Ishikawa (cell line): ENCODE measurements at regions not wholly inside any gene's neighbourhood (a gene's known extent, or its start where the extent isn't known, plus 50 kb on each side); places are given as distances from the start of the nearest gene placed in this dataset.

ENCODE experiments used
- CEBPB ChIP-seq: IDR thresholded peaks from 2 replicates; pipeline ENCODE4 v1.6.1; 2012
- CREB1 ChIP-seq: IDR thresholded peaks from 2 replicates; pipeline ENCODE4 v1.6.1; 2012; ENCODE audit warnings: low read depth
- EGR1 ChIP-seq: IDR thresholded peaks from 2 replicates; pipeline ENCODE4 v1.6.1; 2012
- EP300 ChIP-seq: IDR thresholded peaks from 2 replicates; pipeline ENCODE4 v1.6.1; 2012; ENCODE audit warnings: borderline replicate concordance
- FOXM1 ChIP-seq: IDR thresholded peaks from 2 replicates; pipeline ENCODE4 v1.6.1; 2012; ENCODE audit warnings: low read depth, borderline replicate concordance
- RAD21 ChIP-seq: IDR thresholded peaks from 2 replicates; pipeline ENCODE4 v1.6.1; 2012; ENCODE audit warnings: low read depth
- TAF1 ChIP-seq: IDR thresholded peaks from 2 replicates; pipeline ENCODE4 v1.6.1; 2012; ENCODE audit warnings: low read depth, mild to moderate bottlenecking
- TCF12 ChIP-seq: IDR thresholded peaks from 2 replicates; pipeline ENCODE4 v1.6.1; 2012; ENCODE audit warnings: low read depth
- TEAD4 ChIP-seq: IDR thresholded peaks from 2 replicates; pipeline ENCODE4 v1.6.1; 2012
- YY1 ChIP-seq: IDR thresholded peaks from 2 replicates; pipeline ENCODE4 v1.6.1; 2012; ENCODE audit warnings: low read depth
- TF ChIP-seq, protein P1 (sequence below): IDR thresholded peaks from 2 replicates; pipeline ENCODE4 v1.6.1; 2012
- TF ChIP-seq, protein P2 (sequence below): IDR thresholded peaks from 2 replicates; pipeline ENCODE4 v1.6.1; 2012
- TF ChIP-seq, protein P3 (sequence below): IDR thresholded peaks from 2 replicates; pipeline ENCODE4 v1.6.1; 2012; ENCODE audit warnings: low read depth, mild to moderate bottlenecking

DNA sequence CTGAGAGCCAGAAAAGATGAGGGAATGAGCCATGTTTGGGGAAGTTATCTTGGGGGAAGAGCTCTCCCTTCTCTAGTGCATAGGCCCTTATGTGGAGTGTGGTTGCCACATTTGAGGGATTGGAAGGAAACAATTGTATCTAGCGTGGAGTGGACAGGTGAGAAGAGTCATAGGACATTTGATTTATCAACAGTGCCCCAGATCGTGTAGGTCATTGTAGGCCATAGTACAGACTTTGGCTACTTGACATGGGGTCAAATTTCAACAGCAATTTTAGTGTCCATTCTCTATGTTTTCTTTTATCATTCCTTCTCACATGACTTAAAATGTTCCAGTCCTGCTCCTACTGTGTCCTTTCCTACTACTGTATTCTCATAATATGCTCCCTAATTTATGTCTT is 1182.8 kb downstream of the SORCS1 start:
- TF ChIP-seq CEBPB, result no peak
- TF ChIP-seq FOXM1, result no peak
- TF ChIP-seq, protein P1, sequence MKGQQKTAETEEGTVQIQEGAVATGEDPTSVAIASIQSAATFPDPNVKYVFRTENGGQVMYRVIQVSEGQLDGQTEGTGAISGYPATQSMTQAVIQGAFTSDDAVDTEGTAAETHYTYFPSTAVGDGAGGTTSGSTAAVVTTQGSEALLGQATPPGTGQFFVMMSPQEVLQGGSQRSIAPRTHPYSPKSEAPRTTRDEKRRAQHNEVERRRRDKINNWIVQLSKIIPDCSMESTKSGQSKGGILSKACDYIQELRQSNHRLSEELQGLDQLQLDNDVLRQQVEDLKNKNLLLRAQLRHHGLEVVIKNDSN, result no peak
- no peak for TF ChIP-seq YY1
- no peak for TF ChIP-seq RAD21
- TF ChIP-seq TCF12, result no peak
- TF ChIP-seq, protein P2, sequence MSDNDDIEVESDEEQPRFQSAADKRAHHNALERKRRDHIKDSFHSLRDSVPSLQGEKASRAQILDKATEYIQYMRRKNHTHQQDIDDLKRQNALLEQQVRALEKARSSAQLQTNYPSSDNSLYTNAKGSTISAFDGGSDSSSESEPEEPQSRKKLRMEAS, result no peak
- no peak for TF ChIP-seq CREB1
- no peak for TF ChIP-seq EP300
- no peak for TF ChIP-seq EGR1
- TF ChIP-seq TAF1, result no peak
- TF ChIP-seq, protein P3, sequence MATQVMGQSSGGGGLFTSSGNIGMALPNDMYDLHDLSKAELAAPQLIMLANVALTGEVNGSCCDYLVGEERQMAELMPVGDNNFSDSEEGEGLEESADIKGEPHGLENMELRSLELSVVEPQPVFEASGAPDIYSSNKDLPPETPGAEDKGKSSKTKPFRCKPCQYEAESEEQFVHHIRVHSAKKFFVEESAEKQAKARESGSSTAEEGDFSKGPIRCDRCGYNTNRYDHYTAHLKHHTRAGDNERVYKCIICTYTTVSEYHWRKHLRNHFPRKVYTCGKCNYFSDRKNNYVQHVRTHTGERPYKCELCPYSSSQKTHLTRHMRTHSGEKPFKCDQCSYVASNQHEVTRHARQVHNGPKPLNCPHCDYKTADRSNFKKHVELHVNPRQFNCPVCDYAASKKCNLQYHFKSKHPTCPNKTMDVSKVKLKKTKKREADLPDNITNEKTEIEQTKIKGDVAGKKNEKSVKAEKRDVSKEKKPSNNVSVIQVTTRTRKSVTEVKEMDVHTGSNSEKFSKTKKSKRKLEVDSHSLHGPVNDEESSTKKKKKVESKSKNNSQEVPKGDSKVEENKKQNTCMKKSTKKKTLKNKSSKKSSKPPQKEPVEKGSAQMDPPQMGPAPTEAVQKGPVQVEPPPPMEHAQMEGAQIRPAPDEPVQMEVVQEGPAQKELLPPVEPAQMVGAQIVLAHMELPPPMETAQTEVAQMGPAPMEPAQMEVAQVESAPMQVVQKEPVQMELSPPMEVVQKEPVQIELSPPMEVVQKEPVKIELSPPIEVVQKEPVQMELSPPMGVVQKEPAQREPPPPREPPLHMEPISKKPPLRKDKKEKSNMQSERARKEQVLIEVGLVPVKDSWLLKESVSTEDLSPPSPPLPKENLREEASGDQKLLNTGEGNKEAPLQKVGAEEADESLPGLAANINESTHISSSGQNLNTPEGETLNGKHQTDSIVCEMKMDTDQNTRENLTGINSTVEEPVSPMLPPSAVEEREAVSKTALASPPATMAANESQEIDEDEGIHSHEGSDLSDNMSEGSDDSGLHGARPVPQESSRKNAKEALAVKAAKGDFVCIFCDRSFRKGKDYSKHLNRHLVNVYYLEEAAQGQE, result no peak
- no peak for TF ChIP-seq TEAD4
